AG08395 (cell line): ENCODE measurements at regions not wholly inside any gene's neighbourhood (a gene's known extent, or its start where the extent isn't known, plus 50 kb on each side); places are given as distances from the start of the nearest gene placed in this dataset.
"Not testable (repeated sequence)": the region's sequence is repeated elsewhere in the genome, so short reads cannot be mapped to it uniquely, and the experiment has no call there.

Source experiments
- DNase-seq: peaks from one replicate; pipeline ENCODE4 v3.0.0; 2012; ENCODE audit warnings: mixed read lengths, low spot score

GRCh38 chr7:24395512-24395911 is 111.5 kb downstream of the NPY start:
- DNase-seq, result no peak

GRCh38 chr7:24396387-24396786 is 112.4 kb downstream of the NPY start:
- not testable (repeated sequence) for DNase-seq

GRCh38 chr7:24401628-24402593 is 117.9 kb downstream of the NPY start:
- peak; percentile 24 for DNase-seq

- DNase-seq, result no peak
Measured at GRCh38 chr7:24402655-24403054, 118.7 kb downstream of the NPY start.

DNA sequence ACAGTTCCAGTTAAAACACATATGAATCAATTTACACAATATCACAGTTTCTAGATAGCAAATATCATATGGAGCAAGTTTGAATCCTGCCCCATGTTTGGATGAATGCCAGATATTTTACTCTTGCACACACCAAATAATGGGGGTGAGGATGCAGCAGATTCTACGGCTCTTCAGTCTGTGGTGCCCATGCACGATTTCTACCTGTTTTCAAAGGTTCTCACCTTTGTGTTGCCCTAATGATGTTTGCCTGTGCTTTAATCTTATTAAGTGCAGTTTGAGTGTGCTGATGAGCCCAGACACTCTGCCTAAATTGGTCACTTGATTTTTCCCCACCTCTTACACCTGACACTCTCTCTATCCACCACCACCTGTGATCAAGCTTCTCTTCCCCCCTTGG is 119.6 kb downstream of the NPY start:
- no peak for DNase-seq

DNA sequence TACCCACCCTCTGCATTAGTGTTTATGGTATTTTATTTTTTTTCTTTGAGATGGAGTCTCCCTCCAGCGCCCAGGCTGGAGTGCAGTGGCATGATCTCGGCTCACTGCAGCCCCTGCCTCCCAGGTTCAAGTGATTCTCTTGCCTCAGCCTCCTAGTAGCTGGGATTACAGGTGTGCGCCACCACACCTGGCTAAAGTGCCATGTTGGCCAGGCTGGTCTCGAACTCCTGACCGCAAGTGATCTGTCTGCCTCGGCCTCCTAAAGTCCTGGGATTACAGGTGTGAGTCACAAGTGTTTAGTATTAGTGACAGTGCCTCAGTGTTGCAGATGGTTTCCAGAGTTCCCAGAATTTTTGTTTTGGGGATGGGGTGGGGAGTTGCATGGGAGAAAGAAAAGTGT is 120.3 kb downstream of the NPY start:
- DNase-seq, result no peak

DNA sequence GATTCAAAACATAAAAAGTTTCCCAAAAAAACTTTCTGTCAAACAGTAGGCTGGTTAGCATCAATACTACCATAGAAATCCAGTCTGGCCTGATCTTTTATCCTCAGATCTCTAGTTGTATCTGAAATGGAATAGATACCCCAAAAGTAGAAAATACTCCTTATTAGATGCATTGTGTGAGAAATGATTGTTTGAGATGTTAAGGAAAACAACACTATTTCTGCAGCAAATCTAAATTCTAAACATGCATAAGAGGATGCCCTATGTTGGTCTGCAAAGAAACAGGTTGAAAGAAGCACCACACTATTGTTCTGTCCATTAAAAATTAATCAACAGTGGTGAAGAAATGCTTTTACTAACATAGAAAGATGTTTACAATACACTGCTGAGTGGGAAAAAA is 121.0 kb downstream of the NPY start:
- DNase-seq, result no peak

- DNase-seq, result no peak
Measured at GRCh38 chr7:24406053-24406788, 122.2 kb downstream of the NPY start.

- no peak for DNase-seq
Measured at GRCh38 chr7:24406789-24407299, 122.9 kb downstream of the NPY start.

DNA sequence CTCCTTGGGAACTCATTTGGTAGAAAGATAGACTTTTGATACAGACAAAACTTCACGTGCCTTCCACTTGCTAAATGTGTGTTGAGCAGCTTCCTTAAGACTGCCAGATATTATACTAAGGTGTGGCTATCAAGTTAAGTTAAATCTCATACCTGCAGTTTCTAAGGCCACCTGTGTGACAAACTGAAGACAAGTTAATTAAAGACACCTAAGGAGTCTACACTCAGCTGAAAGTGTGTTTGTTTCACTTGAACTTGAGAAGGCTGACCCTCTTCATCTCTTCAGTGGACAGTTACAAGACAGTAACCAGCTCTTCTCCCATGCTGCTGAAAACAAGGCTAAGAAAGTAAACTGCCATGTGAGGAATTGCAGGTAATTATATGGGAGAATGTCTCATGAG is 124.0 kb downstream of the NPY start:
- DNase-seq, result no peak

GRCh38 chr7:24408798-24409430 is 124.9 kb downstream of the NPY start:
- no peak for DNase-seq

- no peak for DNase-seq
Measured at GRCh38 chr7:24409431-24410024, 125.5 kb downstream of the NPY start.

DNA sequence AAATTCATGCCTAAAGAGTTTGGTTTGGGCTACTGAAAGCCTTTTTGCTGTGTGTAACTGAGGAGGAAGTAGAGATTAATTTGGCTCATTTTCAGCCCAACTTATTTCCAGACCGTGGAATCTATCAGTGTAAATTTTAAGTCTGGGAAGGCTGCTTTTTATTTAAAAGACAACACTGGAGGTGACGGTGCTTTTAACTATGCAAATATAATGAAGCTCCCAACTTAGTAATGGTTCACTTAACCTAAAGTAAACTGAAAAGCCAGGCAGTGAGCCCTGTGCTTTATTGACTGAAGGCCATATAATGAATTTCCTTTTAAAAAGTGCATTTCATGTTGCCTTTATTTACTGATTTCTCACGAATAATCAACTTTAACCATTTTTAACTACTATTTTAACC is 127.2 kb downstream of the NPY start:
- no peak for DNase-seq

DNA sequence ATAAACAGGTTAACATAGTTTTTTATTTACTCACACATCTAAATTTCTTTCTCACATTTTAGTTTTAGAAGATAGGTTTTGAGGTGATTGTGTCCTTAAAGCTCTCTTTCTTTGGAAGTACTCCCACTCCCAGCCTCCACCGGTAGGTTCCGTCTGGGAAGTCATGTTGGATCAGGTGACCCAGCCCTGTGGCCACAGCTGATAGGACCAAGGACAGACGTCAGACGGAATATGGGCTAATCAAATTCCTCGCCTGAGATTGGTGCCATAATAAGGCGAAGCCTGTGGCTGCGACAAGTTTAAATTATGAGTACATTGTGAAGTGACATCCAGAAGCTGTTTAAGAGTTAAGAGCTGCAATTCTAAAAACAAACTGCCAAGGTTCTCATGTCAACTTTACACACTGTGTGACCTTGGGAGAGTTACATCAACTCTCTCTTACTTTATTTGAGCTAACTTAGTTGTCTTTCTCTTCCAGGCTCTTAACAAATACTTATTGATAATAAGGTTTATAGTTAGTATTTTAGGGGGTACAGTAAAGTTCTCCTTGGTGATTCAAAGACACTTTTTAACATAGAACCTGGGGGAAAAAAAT is 133.6 kb downstream of the NPY start:
- DNase-seq, result no peak

DNA sequence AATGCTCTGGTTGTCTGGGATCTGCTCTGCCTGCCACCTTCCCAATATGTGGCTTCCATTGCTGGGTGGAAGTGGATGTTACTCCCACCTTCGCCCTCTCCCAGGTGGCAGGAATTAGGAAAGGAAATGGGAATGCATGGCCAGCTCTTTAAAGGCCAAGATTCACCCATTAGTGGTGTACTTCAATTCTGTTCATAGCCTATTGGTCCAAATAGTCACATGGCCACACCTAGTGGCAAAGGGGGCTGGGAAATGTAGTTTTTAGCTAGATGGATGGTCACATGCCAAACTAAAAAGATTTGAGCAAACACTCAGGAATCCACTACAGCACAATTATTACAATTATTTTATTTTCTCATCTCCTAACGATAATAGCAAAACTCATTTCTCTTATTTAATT is 135.1 kb downstream of the NPY start:
- peak; percentile 12 for DNase-seq

DNA sequence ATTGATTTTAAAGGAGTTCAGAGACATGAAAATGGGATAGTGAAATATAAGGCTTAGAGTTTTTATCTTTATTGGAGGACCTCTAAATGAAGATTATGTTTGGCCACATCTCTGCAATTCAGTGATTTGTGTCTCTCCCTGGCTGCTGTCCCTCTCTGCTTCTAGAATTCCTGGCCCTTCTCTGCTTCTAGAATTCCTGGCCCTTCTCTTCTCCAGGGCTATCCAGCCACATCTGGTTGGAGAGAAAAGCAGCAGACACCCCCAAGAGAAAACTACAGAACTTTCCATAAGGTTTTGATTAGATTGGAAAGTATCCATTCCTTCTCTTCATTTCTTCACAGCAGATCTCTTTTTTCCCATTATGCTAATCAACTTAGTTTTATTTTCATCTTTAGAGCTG is 135.5 kb downstream of the NPY start:
- no peak for DNase-seq

GRCh38 chr7:24422441-24423010 is 138.5 kb downstream of the NPY start:
- no peak for DNase-seq

DNA sequence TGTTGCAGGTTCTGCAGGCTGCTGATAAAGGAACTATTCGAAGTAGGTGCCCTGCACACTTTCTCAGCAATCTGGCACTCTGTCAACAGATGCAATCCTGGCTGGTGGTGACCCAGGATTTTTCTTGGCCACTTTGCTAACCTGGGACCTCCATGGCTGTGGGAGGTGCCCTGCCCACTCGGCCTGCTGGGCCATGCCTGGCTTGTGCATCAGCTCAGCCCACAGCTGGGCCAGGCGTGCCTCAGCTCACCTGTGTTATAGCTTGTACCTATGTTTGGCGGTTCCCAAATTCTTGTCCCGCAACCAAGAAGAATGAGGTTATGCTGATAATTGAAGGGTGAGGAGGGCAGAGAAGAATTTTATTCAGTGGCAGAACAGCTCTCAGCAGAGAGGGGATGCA is 141.7 kb downstream of the NPY start:
- DNase-seq, result no peak

DNA sequence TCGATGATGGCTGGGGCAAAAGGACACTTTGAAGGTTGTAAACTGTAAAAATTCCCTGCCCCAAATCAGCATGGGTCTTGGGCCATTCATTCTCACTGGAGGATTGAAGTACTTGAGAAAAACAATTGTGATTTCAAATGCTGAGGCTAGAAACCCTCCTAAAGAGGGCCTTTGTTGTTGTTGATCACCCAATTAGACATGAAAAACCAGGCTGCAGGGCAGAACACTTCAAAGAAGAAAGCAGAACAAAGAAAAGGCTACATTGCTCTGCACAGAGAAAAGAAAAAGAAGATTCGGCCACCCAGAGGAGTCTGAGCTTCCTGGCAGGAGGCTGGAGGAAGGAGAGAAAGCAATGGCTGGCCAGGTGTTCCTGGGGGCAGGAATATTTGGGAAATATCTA is 143.1 kb downstream of the NPY start:
- no peak for DNase-seq

GRCh38 chr7:24428676-24429075 is 144.6 kb upstream of the PALS2 start:
- no peak for DNase-seq

GRCh38 chr7:24432677-24433076 is 140.6 kb upstream of the PALS2 start:
- no peak for DNase-seq
